SK-N-MC (cell line): ENCODE measurements at regions not wholly inside any gene's neighbourhood (a gene's known extent, or its start where the extent isn't known, plus 50 kb on each side); places are given as distances from the start of the nearest gene placed in this dataset.

Experiments used
- EZH2 ChIP-seq: fragments of 200-600 bp; sonication (generic); IDR thresholded peaks from one replicate; pipeline ENCODE4 v1.6.1; 2017; ENCODE audit warnings: antibody characterized with exemption
- POLR2AphosphoS5 ChIP-seq: IDR thresholded peaks from 2 replicates; pipeline ENCODE4 v1.6.1; 2012; ENCODE audit warnings: mild to moderate bottlenecking, low read depth, low read length, borderline replicate concordance

DNA sequence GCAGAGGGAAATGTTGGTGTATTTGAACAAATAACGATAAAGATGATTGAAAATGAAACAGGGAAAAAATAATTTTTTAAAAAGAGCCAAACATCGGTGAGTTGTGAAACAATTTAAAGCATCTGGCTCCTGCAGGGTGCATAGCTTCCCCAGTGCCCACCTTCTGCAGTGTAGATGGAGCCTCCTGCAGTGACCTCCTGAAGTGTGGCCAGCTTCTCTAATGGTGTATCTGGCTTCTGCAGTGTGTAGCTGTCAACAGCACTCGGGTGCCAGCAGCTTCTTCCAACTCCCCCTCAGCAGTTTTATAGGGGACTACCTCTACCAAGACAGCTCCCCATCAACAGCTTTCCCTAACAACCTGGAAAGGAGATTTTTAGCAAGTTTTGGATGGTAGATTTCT lies 279.4 kb upstream of the SEMA6A start:
- TF ChIP-seq POLR2AphosphoS5 (no peak), EZH2 (no peak)
